ENCODE measurements at regions not wholly inside any gene's neighbourhood (a gene's known extent, or its start where the extent isn't known, plus 50 kb on each side); places are given as distances from the start of the nearest gene placed in this dataset.
"Not testable (repeated sequence)": the region's sequence is repeated elsewhere in the genome, so short reads cannot be mapped to it uniquely, and the experiment has no call there.

DNA sequence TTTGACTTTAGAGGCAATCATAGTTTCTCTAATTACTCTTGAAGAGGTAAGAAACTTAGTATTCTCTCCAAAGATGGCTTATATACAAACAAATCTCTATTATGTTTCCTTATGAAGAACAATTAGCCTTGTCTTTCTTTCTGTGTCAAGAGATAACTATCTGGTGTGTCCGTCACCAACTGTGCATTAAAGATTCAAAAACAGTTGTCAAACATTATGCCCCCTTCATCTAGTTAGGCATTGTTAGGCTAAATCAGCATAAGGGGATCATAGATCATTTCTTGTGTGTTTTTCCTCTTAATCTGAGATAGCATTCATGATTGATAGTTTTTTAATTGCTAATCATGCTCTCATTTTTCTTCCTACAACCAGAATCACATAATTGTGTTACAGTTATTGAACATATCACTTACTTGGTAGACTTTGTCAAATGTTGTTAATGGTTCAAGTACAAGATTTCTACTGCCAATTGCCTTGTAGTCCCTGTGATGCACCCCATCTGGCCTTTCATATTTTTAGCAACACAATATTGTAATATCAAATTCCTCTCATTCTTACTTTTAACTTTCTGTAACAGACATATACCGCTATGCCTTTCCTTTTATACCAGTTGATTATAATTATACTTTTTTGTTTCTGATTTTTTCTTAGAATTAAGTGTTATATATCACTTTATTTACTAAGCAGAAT is 612.7 kb downstream of the SLITRK6 start:
- no peak for DNase-seq

GRCh38 chr13:85174291-85174690 is 624.9 kb downstream of the SLITRK6 start:
- no peak for DNase-seq

GRCh38 chr13:85170372-85170771 is 628.8 kb downstream of the SLITRK6 start:
- no peak for DNase-seq

DNA sequence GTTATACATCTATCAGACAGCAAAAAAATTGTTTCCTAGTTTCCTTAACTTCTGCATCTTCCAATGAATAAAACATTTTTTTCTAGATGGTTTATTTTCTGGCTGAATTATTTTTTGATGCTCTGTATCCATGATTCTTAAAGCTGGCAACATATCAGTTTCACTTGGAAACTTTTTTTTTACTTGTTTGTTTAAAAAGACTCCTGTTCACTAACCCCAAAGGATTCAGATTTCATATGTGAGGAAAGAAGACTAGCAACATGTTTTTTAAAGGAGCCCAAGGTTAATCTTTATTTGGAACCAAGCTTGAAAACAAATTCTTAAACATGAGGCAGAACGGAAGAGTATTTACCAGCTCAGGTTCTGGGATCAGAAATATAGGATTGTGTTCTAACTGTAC is 632.3 kb downstream of the SLITRK6 start:
- DNase-seq, result no peak

DNA sequence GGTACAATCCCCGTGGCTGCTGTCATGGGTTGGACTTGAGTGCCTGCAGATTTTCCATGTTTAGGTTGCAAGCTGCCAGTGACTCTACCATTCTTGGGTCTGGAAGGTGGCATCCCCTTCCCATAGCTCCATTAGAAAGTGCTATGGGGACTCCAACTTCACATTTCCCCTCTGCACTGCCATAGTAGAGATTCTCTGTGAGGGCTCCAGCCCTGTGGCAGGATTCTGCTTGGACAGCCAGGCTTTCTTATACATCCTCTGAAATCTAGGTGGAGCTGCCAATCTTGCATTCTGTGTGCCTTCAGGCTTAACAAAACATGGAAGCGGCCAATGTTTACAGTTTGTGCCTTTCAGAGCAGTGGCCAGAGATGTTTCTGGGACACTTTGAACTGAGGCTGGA is 636.2 kb downstream of the SLITRK6 start:
- DNase-seq, result no peak

GRCh38 chr13:85148009-85148408 is 651.2 kb downstream of the SLITRK6 start:
- no peak for DNase-seq

- DNase-seq, result no peak
Observed at GRCh38 chr13:85142351-85142927, 656.8 kb downstream of the SLITRK6 start.

DNA sequence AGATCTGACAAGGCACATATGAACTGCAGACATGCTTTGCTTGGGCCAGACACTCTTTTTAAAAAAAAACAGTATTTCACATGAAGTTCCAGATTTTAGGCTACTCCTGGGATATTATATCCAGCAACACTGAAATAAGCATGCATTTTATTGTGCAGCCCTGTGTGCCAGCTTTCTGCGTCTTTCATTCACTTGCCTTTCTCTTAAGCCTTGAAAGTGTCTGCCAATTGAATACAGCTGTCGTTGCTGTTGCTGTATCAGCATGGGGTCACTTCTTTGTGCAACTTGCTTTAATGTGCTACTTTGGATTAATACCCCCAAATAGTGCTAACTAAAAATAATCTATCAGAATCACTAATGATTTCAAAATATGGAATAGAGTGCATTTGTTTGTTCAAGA is 657.8 kb downstream of the SLITRK6 start:
- no peak for DNase-seq

DNA sequence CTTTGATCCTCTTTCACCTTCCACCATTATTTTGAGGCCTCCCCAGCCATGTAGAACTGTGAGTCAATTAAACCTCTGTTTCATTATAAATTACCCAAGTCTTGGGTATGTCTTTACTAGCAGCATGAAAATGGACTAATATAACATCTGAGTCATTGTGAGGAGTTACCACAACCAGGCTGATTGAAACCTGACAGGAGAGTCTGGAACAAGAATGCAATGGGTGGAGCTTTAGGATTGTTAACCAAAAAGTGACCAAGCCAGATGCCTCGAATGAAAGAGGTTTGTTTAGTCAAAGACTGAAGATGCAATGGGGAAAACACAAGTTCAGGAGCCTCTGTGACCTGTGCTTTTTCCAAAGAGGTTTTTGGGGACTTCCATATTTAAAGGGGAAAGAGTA is 659.0 kb downstream of the SLITRK6 start:
- no peak for DNase-seq

DNA sequence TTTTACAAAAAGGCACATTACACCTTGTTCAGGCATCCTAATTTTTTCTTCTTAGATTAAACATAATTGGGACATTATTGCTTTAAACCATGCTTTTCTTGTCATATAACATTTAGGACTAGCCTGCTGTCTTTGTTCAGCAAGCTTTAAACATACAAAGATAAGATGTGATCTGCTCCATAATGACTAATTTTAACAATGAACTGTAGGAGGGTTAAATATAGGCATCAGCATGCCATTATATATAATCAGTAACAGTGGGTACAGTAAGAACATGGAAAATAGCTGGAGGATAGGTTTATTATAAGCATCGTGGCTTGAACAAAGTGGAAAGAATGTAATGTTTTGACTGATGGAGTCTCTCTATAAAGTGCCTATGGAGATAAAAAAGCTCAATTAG is 661.7 kb downstream of the SLITRK6 start:
- no peak for DNase-seq

DNA sequence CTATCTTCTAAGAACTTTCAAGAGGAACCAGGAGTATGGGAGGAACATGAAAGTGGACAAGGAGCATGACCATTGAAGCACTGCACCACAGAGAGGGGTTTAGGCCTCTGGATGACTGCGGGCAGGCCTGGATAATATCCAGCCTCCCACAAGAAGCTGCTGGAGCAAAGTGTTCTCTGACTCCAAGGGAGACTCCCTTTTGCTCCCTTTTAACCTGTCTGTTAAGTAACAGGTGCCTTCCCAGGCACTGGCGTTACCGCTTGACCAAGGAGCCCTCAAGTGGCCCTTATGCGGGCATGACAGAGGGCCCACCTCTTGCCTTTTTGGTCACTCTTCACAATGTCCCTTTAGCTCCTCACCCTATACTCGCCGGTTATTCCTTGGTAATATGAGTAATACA is 666.2 kb downstream of the SLITRK6 start:
- DNase-seq, result no peak

GRCh38 chr13:85123501-85123900 is 675.7 kb downstream of the SLITRK6 start:
- not testable (repeated sequence) for DNase-seq

DNA sequence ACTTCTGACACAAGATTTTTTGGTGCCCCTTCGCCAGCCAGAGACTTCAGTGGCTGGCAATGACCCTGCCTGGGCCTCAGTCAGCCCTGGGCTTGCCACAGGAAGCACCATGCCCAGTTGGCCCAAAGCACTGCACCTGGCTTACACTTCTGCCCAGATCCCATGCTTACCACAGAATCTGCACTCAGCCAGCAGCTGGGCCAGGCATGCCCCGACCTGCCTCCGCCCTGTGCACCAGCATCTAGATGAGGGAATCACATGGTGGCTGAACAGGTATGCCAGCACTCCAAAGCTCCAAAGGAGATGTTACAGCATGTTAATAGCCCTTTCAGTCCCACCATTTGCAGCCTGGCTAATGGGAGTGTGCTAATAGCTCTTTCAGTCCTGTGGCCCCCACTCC is 690.9 kb downstream of the SLITRK6 start:
- no peak for DNase-seq

GRCh38 chr13:85099245-85099644 is 700.0 kb downstream of the SLITRK6 start:
- no peak for DNase-seq

- no peak for DNase-seq
Observed at GRCh38 chr13:85095418-85096272, 703.6 kb downstream of the SLITRK6 start.

DNA sequence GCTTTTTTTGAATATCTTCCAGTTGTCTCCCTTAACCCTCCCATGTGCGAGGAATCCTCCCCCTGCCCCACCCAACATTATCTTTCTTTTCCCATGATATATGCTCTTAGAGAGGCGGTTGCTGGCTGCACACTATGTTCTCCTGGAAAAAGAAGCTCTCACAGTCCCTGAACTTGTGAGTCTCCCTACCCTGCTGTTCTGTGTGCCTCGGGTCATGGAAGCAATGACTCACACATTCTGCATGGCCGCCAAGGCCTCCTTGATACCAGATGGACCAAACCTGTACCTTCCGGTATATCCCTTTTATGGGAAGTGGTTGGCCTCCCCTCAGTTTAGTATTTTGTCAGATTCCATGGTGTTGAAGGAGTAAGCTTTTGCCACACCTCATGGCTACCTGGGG is 705.4 kb downstream of the SLITRK6 start:
- DNase-seq, result no peak

GRCh38 chr13:85091631-85092234 is 707.5 kb downstream of the SLITRK6 start:
- DNase-seq, result no peak

DNA sequence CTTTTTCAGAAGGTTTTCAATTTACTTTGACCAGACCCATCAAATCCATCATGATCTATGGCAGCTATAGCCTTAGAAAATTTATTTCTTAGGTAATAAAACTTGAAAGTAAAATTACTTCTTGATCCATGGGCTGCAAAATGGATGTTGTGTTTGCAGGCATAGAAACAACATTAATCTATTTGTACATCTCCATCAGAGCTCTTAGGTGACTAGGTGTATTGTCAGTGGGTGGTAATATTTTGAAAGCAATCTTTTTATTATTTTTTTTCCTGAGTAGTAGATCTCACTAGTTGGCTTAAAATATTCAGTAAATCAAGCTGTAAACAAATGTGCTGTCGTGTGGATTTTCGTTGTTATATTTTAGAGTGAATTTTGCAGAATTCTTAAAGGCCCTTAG is 710.0 kb downstream of the SLITRK6 start:
- no peak for DNase-seq

GRCh38 chr13:85080691-85081090 is 718.5 kb downstream of the SLITRK6 start:
- DNase-seq, result no peak

DNA sequence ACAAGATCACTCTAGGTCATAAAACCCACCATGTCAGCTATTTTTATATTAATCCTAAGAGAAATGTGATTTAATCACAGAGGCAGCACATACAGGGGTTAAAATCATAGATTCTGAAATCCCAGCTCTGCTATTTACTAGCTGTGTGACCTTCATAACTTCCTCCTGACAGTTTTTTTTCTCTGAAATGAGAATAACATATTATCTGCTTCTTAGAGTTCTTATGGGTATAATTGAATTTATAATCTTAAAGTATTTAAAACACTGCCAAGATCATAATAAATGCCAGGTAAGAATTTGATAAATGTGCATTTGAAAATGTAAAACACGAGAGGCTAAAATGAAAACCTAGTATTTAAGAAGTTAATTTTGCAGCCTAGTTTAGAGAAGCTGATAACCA is 722.9 kb downstream of the SLITRK6 start:
- DNase-seq, result no peak

- no peak for DNase-seq
Observed at GRCh38 chr13:85074543-85075313, 724.5 kb downstream of the SLITRK6 start.

DNA sequence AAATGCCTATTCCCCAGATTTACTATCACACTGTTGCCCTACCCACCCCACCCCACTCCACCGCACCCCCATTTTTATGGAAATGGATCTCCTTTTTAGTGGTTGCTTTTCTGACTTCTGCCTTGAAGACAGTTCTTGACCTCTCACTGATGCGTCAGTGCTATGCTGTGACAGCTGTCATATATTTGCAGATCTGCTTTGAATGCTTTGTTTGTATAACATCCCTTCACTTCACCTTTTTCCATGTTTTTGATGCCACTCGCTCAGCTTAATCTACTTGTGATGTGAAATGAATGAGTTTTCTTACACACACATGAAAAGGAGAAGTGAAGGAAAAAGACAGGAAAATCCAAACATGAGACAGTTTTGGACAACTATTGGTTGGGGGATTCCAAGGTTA is 731.0 kb downstream of the SLITRK6 start:
- no peak for DNase-seq

- no peak for DNase-seq
Observed at GRCh38 chr13:85040215-85040614, 759.0 kb downstream of the SLITRK6 start.
